ENCODE measurements at regions not wholly inside any gene's neighbourhood (a gene's known extent, or its start where the extent isn't known, plus 50 kb on each side); places are given as distances from the start of the nearest gene placed in this dataset.

DNA sequence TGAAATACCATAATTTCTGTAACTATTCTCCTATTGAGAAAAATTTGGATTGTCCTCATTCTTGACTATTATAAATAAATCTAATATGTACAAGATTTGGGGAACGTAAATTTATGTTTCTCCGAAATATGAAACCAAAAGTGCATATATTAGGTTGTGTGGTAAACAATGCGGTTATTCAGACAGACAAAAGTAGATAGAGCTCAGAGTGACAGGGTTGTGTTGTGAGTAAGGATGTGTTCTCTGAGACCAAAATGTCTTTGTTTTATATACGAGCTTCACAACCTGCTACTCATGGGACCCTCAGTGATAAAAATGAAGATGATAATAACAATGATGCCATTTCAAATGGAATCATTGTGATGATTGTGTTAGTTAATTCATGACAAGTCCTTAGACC lies 796.3 kb upstream of the SLC10A2 start (continued):
- TF ChIP-seq, protein P1, sequence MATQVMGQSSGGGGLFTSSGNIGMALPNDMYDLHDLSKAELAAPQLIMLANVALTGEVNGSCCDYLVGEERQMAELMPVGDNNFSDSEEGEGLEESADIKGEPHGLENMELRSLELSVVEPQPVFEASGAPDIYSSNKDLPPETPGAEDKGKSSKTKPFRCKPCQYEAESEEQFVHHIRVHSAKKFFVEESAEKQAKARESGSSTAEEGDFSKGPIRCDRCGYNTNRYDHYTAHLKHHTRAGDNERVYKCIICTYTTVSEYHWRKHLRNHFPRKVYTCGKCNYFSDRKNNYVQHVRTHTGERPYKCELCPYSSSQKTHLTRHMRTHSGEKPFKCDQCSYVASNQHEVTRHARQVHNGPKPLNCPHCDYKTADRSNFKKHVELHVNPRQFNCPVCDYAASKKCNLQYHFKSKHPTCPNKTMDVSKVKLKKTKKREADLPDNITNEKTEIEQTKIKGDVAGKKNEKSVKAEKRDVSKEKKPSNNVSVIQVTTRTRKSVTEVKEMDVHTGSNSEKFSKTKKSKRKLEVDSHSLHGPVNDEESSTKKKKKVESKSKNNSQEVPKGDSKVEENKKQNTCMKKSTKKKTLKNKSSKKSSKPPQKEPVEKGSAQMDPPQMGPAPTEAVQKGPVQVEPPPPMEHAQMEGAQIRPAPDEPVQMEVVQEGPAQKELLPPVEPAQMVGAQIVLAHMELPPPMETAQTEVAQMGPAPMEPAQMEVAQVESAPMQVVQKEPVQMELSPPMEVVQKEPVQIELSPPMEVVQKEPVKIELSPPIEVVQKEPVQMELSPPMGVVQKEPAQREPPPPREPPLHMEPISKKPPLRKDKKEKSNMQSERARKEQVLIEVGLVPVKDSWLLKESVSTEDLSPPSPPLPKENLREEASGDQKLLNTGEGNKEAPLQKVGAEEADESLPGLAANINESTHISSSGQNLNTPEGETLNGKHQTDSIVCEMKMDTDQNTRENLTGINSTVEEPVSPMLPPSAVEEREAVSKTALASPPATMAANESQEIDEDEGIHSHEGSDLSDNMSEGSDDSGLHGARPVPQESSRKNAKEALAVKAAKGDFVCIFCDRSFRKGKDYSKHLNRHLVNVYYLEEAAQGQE (tag by site-specific recombination; IDR thresholded peaks at IDR 0.05), result no peak
- no peak for TF ChIP-seq ZNF48 (tag by site-specific recombination; IDR thresholded peaks at IDR 0.05)

DNA sequence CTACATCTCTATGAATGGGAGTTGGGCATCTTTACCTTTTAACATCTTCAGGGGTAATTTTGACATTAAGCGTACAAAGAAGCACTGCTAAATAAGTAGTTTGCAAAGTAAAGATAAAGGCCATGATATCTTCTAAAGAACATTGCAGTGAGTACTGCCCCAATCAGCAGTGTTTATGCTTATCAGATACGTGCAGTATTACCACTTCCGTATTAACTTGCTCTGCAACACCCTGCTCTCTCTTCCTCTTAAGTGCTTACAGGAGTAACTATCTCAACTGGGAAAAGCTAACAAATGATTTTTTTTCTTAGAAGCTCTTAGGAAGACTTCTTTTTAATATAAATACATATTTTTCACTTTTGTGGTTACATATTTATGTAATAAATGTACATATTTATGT lies 793.7 kb upstream of the SLC10A2 start:
- ChIA-PET CTCF (interaction anchor here (0.6 kb wide), 1 partner anchor 25 kb away, joined by 3 read pairs; no protein-coding TSS in a partner anchor), POLR2A (no interaction called here)
- H3K4me1 ChIP-seq (ENCODE audit: control insufficient read depth, insufficient read depth, low read length), result no peaks in the 10 kb centered on the region
- H3K27ac ChIP-seq (ENCODE audit: extremely low read depth, low read depth, low read length), result no peak overlapping the region
- no peak overlapping the region for H3K4me3 ChIP-seq (ENCODE audit: low read depth, low read length)
- TF ChIP-seq ZNF529 (tag by site-specific recombination; IDR thresholded peaks at IDR 0.05; ENCODE audit: insufficient replicate concordance) (no peak), ZNF843 (tag by site-specific recombination; IDR thresholded peaks at IDR 0.05) (no peak), ZNF114 (tag by site-specific recombination; IDR thresholded peaks at IDR 0.05) (no peak), ZNF555 (tag by site-specific recombination; conservative IDR thresholded peaks at IDR 0.05) (no peak), ZNF76 (tag by site-specific recombination; IDR thresholded peaks at IDR 0.05; ENCODE audit: borderline replicate concordance, low read depth) (no peak), ZNF248 (tag by site-specific recombination; IDR thresholded peaks at IDR 0.05) (no peak), ZNF670 (tag by site-specific recombination; IDR thresholded peaks at IDR 0.05; ENCODE audit: low read depth) (no peak), ZSCAN16 (tag by site-specific recombination; IDR thresholded peaks at IDR 0.05) (no peak), ZNF785 (tag by site-specific recombination; IDR thresholded peaks at IDR 0.05) (no peak), ZSCAN23 (tag by site-specific recombination; IDR thresholded peaks at IDR 0.05) (no peak), KLF16 (tag by site-specific recombination; IDR thresholded peaks at IDR 0.05) (no peak), ZNF521 (tag by site-specific recombination; IDR thresholded peaks at IDR 0.05) (no peak), ZNF423 (tag by site-specific recombination; IDR thresholded peaks at IDR 0.05) (no peak), ZNF169 (tag by site-specific recombination; IDR thresholded peaks at IDR 0.05) (no peak)
- TF ChIP-seq, protein P2, sequence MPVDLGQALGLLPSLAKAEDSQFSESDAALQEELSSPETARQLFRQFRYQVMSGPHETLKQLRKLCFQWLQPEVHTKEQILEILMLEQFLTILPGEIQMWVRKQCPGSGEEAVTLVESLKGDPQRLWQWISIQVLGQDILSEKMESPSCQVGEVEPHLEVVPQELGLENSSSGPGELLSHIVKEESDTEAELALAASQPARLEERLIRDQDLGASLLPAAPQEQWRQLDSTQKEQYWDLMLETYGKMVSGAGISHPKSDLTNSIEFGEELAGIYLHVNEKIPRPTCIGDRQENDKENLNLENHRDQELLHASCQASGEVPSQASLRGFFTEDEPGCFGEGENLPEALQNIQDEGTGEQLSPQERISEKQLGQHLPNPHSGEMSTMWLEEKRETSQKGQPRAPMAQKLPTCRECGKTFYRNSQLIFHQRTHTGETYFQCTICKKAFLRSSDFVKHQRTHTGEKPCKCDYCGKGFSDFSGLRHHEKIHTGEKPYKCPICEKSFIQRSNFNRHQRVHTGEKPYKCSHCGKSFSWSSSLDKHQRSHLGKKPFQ (tag by site-specific recombination; IDR thresholded peaks at IDR 0.05), result no peak
- TF ChIP-seq, protein P3, sequence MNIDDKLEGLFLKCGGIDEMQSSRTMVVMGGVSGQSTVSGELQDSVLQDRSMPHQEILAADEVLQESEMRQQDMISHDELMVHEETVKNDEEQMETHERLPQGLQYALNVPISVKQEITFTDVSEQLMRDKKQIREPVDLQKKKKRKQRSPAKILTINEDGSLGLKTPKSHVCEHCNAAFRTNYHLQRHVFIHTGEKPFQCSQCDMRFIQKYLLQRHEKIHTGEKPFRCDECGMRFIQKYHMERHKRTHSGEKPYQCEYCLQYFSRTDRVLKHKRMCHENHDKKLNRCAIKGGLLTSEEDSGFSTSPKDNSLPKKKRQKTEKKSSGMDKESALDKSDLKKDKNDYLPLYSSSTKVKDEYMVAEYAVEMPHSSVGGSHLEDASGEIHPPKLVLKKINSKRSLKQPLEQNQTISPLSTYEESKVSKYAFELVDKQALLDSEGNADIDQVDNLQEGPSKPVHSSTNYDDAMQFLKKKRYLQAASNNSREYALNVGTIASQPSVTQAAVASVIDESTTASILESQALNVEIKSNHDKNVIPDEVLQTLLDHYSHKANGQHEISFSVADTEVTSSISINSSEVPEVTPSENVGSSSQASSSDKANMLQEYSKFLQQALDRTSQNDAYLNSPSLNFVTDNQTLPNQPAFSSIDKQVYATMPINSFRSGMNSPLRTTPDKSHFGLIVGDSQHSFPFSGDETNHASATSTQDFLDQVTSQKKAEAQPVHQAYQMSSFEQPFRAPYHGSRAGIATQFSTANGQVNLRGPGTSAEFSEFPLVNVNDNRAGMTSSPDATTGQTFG (tag by site-specific recombination; IDR thresholded peaks at IDR 0.05; ENCODE audit: borderline replicate concordance), result no peak
- TF ChIP-seq, protein P4, sequence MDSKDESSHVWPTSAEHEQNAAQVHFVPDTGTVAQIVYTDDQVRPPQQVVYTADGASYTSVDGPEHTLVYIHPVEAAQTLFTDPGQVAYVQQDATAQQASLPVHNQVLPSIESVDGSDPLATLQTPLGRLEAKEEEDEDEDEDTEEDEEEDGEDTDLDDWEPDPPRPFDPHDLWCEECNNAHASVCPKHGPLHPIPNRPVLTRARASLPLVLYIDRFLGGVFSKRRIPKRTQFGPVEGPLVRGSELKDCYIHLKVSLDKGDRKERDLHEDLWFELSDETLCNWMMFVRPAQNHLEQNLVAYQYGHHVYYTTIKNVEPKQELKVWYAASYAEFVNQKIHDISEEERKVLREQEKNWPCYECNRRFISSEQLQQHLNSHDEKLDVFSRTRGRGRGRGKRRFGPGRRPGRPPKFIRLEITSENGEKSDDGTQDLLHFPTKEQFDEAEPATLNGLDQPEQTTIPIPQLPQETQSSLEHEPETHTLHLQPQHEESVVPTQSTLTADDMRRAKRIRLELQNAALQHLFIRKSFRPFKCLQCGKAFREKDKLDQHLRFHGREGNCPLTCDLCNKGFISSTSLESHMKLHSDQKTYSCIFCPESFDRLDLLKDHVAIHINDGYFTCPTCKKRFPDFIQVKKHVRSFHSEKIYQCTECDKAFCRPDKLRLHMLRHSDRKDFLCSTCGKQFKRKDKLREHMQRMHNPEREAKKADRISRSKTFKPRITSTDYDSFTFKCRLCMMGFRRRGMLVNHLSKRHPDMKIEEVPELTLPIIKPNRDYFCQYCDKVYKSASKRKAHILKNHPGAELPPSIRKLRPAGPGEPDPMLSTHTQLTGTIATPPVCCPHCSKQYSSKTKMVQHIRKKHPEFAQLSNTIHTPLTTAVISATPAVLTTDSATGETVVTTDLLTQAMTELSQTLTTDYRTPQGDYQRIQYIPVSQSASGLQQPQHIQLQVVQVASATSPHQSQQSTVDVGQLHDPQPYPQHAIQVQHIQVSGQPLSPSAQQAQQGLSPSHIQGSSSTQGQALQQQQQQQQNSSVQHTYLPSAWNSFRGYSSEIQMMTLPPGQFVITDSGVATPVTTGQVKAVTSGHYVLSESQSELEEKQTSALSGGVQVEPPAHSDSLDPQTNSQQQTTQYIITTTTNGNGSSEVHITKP (tag by site-specific recombination; IDR thresholded peaks at IDR 0.05), result no peak
- TF ChIP-seq, protein P5, sequence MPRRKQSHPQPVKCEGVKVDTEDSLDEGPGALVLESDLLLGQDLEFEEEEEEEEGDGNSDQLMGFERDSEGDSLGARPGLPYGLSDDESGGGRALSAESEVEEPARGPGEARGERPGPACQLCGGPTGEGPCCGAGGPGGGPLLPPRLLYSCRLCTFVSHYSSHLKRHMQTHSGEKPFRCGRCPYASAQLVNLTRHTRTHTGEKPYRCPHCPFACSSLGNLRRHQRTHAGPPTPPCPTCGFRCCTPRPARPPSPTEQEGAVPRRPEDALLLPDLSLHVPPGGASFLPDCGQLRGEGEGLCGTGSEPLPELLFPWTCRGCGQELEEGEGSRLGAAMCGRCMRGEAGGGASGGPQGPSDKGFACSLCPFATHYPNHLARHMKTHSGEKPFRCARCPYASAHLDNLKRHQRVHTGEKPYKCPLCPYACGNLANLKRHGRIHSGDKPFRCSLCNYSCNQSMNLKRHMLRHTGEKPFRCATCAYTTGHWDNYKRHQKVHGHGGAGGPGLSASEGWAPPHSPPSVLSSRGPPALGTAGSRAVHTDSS (tag by site-specific recombination; IDR thresholded peaks at IDR 0.05), result no peak
- H3K36me3 ChIP-seq (ENCODE audit: control insufficient read depth in 2 of 2, insufficient read depth in 1 of 2, low read length in 2 of 2), result no peaks in the 10 kb centered on the region
- no peaks in the 10 kb centered on the region for H3K9me3 ChIP-seq (ENCODE audit: control insufficient read depth, insufficient read depth, low read depth, low read length)
